Keratinocyte (primary cell): ENCODE measurements at regions not wholly inside any gene's neighbourhood (a gene's known extent, or its start where the extent isn't known, plus 50 kb on each side); places are given as distances from the start of the nearest gene placed in this dataset.

Experiments used
- DNase-seq: peaks from one replicate; pipeline ENCODE4 v3.0.0-alpha.2; 2011; ENCODE audit warnings: low read depth, missing footprints, low spot score
- FAIRE-seq: peaks from 2 replicates; lab custom pipeline; 2011; peaks lifted over from hg19 to GRCh38; lab: Jason Lieb, UNC
- H2AFZ ChIP-seq: 2 replicates; pipeline ENCODE4 v1.6.0; 2012; ENCODE audit warnings: low read length, control low read depth, inconsistent platforms; ENCODE audit not compliant: control insufficient read depth
- H3K27ac ChIP-seq: 2 replicates; pipeline ENCODE4 v1.5.1; 2011; ENCODE audit warnings: low read length; ENCODE audit not compliant: control insufficient read depth, insufficient read depth
- H3K27me3 ChIP-seq: 3 replicates; pipeline ENCODE4 v1.6.0; 2011; ENCODE audit warnings: low read length; ENCODE audit not compliant: control insufficient read depth, insufficient read depth; ENCODE audit errors: extremely low read depth
- H3K36me3 ChIP-seq, 2 experiments: 2 replicates in 1 of 2; 3 replicates in 1 of 2; pipeline ENCODE4 v1.5.1; 2011; ENCODE audit warnings: low read length in 2 of 2, mild to moderate bottlenecking in 1 of 2; ENCODE audit not compliant: control insufficient read depth in 2 of 2, insufficient read depth in 2 of 2; ENCODE audit errors: extremely low read depth in 1 of 2
- H3K4me1 ChIP-seq: 3 replicates; pipeline ENCODE4 v1.5.1; 2011; ENCODE audit warnings: low read length; ENCODE audit not compliant: control insufficient read depth, insufficient read depth; ENCODE audit errors: extremely low read depth
- H3K4me2 ChIP-seq: 3 replicates; pipeline ENCODE4 v1.6.0; 2011; ENCODE audit warnings: low read depth, low read length; ENCODE audit not compliant: control insufficient read depth, insufficient read depth; ENCODE audit errors: extremely low read depth
- H3K4me3 ChIP-seq, 3 experiments: fragments of 200-600 bp in 1 of 3; sonication (generic) in 1 of 3; 2 replicates in 2 of 3; 3 replicates in 1 of 3; pipeline ENCODE4 v1.5.1; 2011 to 2016; ENCODE audit warnings: low read length in 3 of 3, mild to moderate bottlenecking in 3 of 3, control low read depth in 2 of 3, inconsistent platforms in 1 of 3, low read depth in 1 of 3, mixed read lengths in 1 of 3, mixed run types in 1 of 3, moderate library complexity in 1 of 3; ENCODE audit not compliant: control insufficient read depth in 2 of 3, insufficient read depth in 2 of 3; ENCODE audit errors: extremely low read depth in 1 of 3
- H3K79me2 ChIP-seq: 2 replicates; pipeline ENCODE4 v1.6.0; 2012; ENCODE audit warnings: low read length; ENCODE audit not compliant: control insufficient read depth, insufficient read depth
- H3K9ac ChIP-seq: 3 replicates; pipeline ENCODE4 v1.6.0; 2011; ENCODE audit warnings: low read length; ENCODE audit not compliant: control insufficient read depth, insufficient read depth; ENCODE audit errors: extremely low read depth
- H3K9me1 ChIP-seq: 3 replicates; pipeline ENCODE4 v1.6.0; 2011; ENCODE audit warnings: low read length; ENCODE audit not compliant: control insufficient read depth, insufficient read depth; ENCODE audit errors: extremely low read depth
- H3K9me3 ChIP-seq: 2 replicates; pipeline ENCODE4 v1.5.1; 2012; ENCODE audit warnings: low read depth, low read length; ENCODE audit not compliant: control insufficient read depth
- H4K20me1 ChIP-seq: 3 replicates; pipeline ENCODE4 v1.6.0; 2011; ENCODE audit warnings: low read length; ENCODE audit not compliant: control insufficient read depth, insufficient read depth; ENCODE audit errors: extremely low read depth
- CTCF ChIP-seq, 3 experiments: IDR thresholded peaks in 1 of 3; conservative IDR thresholded peaks in 1 of 3; optimal IDR thresholded peaks in 1 of 3; 2 replicates in 2 of 3; 3 replicates in 1 of 3; pipeline versions ENCODE3 to v1.5.1; 2011; ENCODE audit warnings: low read length in 3 of 3, mild to moderate bottlenecking in 3 of 3, moderate library complexity in 2 of 3, control low read depth in 1 of 3, inconsistent platforms in 1 of 3; ENCODE audit not compliant: insufficient read depth in 2 of 3; ENCODE audit errors: extremely low read depth in 1 of 3
- EZH2 ChIP-seq: IDR thresholded peaks from one replicate; pipeline ENCODE4 v1.6.1; 2012; ENCODE audit warnings: inconsistent platforms, mild to moderate bottlenecking, low read length, moderate library complexity
- dilution Hi-C: fragments of 300-500 bp; cut with MboI; formaldehyde crosslinking; loops from one replicate; pipeline ENCODE4 v1.7.0; 2020; ENCODE audit warnings: low sequenced_read_pairs; ENCODE audit not compliant: extremely low pct_ligation_motif_present

- no peaks in the 10 kb centered on the region for H3K9me1 ChIP-seq
- DNase-seq (no peak), FAIRE-seq (no peak)
- TF ChIP-seq CTCF (optimal IDR thresholded peaks at IDR 0.05 in 1 of 3, IDR thresholded peaks at IDR 0.05 in 1 of 3, conservative IDR thresholded peaks at IDR 0.05 in 1 of 3; ENCODE audit: extremely low read depth in 1 of 3, insufficient read depth in 2 of 3, low read length in 3 of 3) (no peak), EZH2 (no peak)
- no peaks in the 10 kb centered on the region for H3K4me1 ChIP-seq
- H4K20me1 ChIP-seq, result no peaks in the 10 kb centered on the region
- no peaks in the 10 kb centered on the region for H3K36me3 ChIP-seq
- no peaks in the 10 kb centered on the region for H3K79me2 ChIP-seq
- H3K4me2 ChIP-seq, result no peak overlapping the region
- no peak overlapping the region for H3K27ac ChIP-seq
- H3K4me3 ChIP-seq, result no peak overlapping the region
- no peaks in the 10 kb centered on the region for H3K27me3 ChIP-seq
- no peak overlapping the region for H2AFZ ChIP-seq
- dilution Hi-C loops, result no loop called here
- H3K9me3 ChIP-seq, result no peaks in the 10 kb centered on the region
- H3K9ac ChIP-seq, result no peak overlapping the region
These were observed 52.6 kb upstream of the PRMT8 start for GRCh38 chr12:3438401-3438800.
